Heart left ventricle (tissue), 16 donors: ENCODE measurements at regions not wholly inside any gene's neighbourhood (a gene's known extent, or its start where the extent isn't known, plus 50 kb on each side); places are given as distances from the start of the nearest gene placed in this dataset.

Source experiments
- ATAC-seq, 4 donors: fragments of 200-7000 bp; cut with Tn5 transposase; one replicate each; pipeline ENCODE4 v1.9.1; 2020 to 2022; ENCODE audit warnings: moderate library complexity in 4 of 4, mild to moderate bottlenecking in 3 of 4, moderate number of reproducible peaks in 1 of 4
- DNase-seq, 5 donors: peaks; one replicate each; pipeline ENCODE4 v3.0.0-alpha.2; 2020
- H3K27ac ChIP-seq, 12 donors: fragments of 200-600 bp; sonication (generic) in 4 of 12; one replicate each; pipeline versions ENCODE4 v1.5.0 to v1.8.0; 2016 to 2022; ENCODE audit warnings: mild to moderate bottlenecking in 2 of 12
- H3K27me3 ChIP-seq, 9 donors: fragments of 200-600 bp; sonication (generic) in 2 of 9; one replicate each; pipeline versions ENCODE4 v1.5.1 to v1.8.0; 2016 to 2022; ENCODE audit warnings: mild to moderate bottlenecking in 3 of 9
- H3K36me3 ChIP-seq, 9 donors: fragments of 200-600 bp; sonication (generic) in 2 of 9; one replicate each; pipeline versions ENCODE4 v1.5.0 to v1.8.0; 2018 to 2022; ENCODE audit warnings: mild to moderate bottlenecking in 2 of 9
- H3K4me1 ChIP-seq, 12 donors: fragments of 200-600 bp; sonication (generic) in 4 of 12; one replicate each; pipeline versions ENCODE4 v1.5.0 to v1.8.0; 2016 to 2022; ENCODE audit warnings: mild to moderate bottlenecking in 3 of 12
- H3K4me3 ChIP-seq, 12 donors: fragments of 200-600 bp; sonication (generic) in 4 of 12; one replicate each; pipeline versions ENCODE4 v1.5.0 to v1.8.0; 2017 to 2022; ENCODE audit warnings: mild to moderate bottlenecking in 9 of 12, moderate library complexity in 4 of 12
- H3K9me3 ChIP-seq, 12 donors: fragments of 200-600 bp; sonication (generic) in 4 of 12; one replicate each; pipeline versions ENCODE4 v1.5.0 to v1.8.0; 2016 to 2022; ENCODE audit warnings: mild to moderate bottlenecking in 1 of 12
- CTCF ChIP-seq, 12 donors: fragments of 200-600 bp; sonication (generic) in 4 of 12; IDR thresholded peaks; one replicate each; pipeline versions ENCODE4 v1.5.0 to v1.8.0; 2018 to 2022; ENCODE audit warnings: antibody characterized with exemption in 12 of 12, mild to moderate bottlenecking in 5 of 12
- POLR2A ChIP-seq, 2 donors: fragments of 450-650 bp; IDR thresholded peaks; one replicate each; pipeline ENCODE4 v1.6.1; 2017; ENCODE audit warnings: antibody characterized with exemption in 2 of 2, mild to moderate bottlenecking in 2 of 2, moderate library complexity in 2 of 2
- WGBS, 4 donors: extraction: QIAGEN DNeasy Blood & Tissue Kit in 2 of 4; methylation state at CpG; one replicate each; pipeline versions ENCODE4 v1.1.5 to v1.1.7; 2013 to 2018; 5-methylcytosine and 5-hydroxymethylcytosine counted together
- intact Hi-C, 10 donors: fragments of 100-400 bp; cut with DNase I; formaldehyde crosslinking; loops; one replicate each; pipeline versions ENCODE4 v1.11.1 to v1.14.2; 2022
- donor health status: ischemic (EF 13 %, LVEDD 7.1; RV severe dilation, severe dysfunction).
- donor health status: healthy with polysubstance abuse.
- donor health status: DM: no; HTN: yes; CAD: no.
- donor health status: DM: no; HTN: no; CAD: no.
- donor health status: ischemic (EF 25% LVEDD 6.9; RV normal size, moderate dysfunction).
- donor health status: ischemic (EF 25% LVEDD 5.7; RV mildly dilated, moderate dysfunction).
- donor health status: healthy.
- donor health status: DM: yes; HTN: yes; CAD: no.
- donor health status: ischemic (EF 35%, LVEDD 5.7; RV mildly dilated, moderate dysfunction).
- donor health status: nonischemic (EF 11% LVEDD 7.7; RV severe dilation, severe dysfunction).
- donor health status: DM: yes; HTN: yes; CAD: no.
- donor health status: PGD.
- donor health status: ischemic (EF 29% LVEDD 5.4; RV normal size, mild dysfunction).
- donor health status: nonischemic (EF 23%, LVEDD 6.1; RV moderate dilation, normal function).

DNA sequence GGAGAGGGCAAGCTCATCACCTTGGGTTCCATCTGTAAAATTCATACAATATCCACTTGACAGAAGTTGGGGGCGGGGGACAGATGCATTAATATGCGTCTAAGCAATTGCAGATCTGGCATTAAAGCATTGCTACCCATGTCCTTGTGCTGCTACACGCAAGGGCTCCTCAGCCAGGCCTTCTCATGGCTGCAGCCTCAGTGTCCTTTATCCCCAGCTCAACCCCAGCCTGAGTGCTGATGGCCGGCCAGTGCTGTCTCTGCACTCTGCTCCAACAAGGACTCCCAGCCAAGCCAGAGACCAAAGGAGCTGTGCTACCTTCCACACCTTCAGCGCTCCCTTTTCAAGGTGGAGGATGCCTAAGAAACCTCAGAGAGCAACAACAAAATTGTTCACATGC, 188.5 kb upstream of the STXBP5 start:
- Histone ChIP-seq H3K9me3 (no peaks in the 10 kb centered on the region), H3K36me3 (no peaks in the 10 kb centered on the region), H3K4me1 (no peaks in the 10 kb centered on the region), H3K27me3 (no peaks in the 10 kb centered on the region), H3K4me3 (no peak overlapping the region), H3K27ac (no peak overlapping the region)
- no peak for TF ChIP-seq POLR2A (IDR thresholded peaks at IDR 0.05)
- TF ChIP-seq CTCF (IDR thresholded peaks at IDR 0.05): no peak
- WGBS, 4 donors: 90 to 98% (median 93%) methylated on average over 3 to 5 of the region's 5 CpGs
- ATAC-seq: no peak
- intact Hi-C loops: no loop called here
- DNase-seq: no peak

DNA sequence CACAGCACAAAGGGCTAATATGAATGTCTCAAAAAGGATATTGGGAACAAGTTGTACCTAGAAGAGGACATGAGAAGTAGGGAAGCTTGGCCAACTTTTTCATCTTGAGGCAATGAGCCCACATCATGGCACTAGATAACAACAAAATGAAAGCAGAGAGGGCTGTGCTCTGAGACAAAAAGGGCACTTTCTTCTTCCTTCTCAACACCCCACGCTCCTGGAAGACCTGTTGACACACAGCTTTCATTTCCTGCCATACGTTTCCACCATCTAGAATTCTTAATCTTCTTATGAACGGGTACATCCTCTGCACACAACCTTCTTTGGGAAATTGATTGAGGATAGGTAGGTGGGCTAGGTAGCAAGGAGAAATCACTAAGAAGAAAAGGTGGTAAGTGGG, 187.8 kb upstream of the STXBP5 start:
- Histone ChIP-seq H3K9me3 (no peaks in the 10 kb centered on the region), H3K4me1 (no peaks in the 10 kb centered on the region), H3K36me3 (no peaks in the 10 kb centered on the region), H3K4me3 (no peak overlapping the region), H3K27me3 (no peaks in the 10 kb centered on the region), H3K27ac (no peak overlapping the region)
- 48 to 59% (median 54%) methylated on average over 3 of the region's 3 CpGs for WGBS, 4 donors
- intact Hi-C loops: no loop called here
- no peak for TF ChIP-seq POLR2A (IDR thresholded peaks at IDR 0.05)
- TF ChIP-seq CTCF (IDR thresholded peaks at IDR 0.05): no peak
- no peak for ATAC-seq
- no peak for DNase-seq

GRCh38 chr6:147017153-147017552, 187.1 kb upstream of the STXBP5 start:
- Histone ChIP-seq H3K4me1 (no peaks in the 10 kb centered on the region), H3K27ac (no peak overlapping the region), H3K36me3 (no peaks in the 10 kb centered on the region), H3K4me3 (no peak overlapping the region), H3K9me3 (no peaks in the 10 kb centered on the region), H3K27me3 (no peaks in the 10 kb centered on the region)
- TF ChIP-seq POLR2A (IDR thresholded peaks at IDR 0.05): no peak
- TF ChIP-seq CTCF (IDR thresholded peaks at IDR 0.05): no peak
- intact Hi-C loops: no loop called here
- ATAC-seq (no peak), DNase-seq (no peak)
- WGBS, 4 donors: 87 to 95% (median 90%) methylated on average over 4 of the region's 4 CpGs

DNA sequence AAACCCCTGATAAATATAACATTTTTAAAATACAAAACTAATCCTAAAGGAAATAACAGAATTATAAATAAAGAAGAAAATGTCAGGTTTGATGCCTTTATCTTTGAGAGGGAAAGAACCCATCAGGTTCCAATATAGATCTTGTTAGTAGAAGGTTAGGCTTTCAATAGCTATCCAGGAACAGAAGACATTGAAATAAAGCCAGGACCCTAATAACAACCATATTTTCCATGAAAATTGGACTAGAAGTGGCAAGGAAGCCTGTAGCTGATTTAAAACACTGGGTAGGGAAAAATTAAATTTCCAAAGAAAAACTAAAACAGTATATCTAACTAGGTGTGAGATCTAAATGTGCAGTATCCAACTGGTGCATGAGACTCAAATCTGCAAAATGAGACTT, 185.2 kb upstream of the STXBP5 start:
- DNase-seq: no peak
- TF ChIP-seq POLR2A (IDR thresholded peaks at IDR 0.05) (no peak), CTCF (IDR thresholded peaks at IDR 0.05) (no peak)
- Histone ChIP-seq H3K4me1 (no peaks in the 10 kb centered on the region), H3K36me3 (no peaks in the 10 kb centered on the region), H3K27me3 (no peaks in the 10 kb centered on the region), H3K27ac (no peak overlapping the region), H3K9me3 (no peaks in the 10 kb centered on the region), H3K4me3 (no peak overlapping the region)
- intact Hi-C loops: no loop called here
- ATAC-seq: no peak
